Activated naive CD4-positive, alpha-beta T cell treated with anti-CD3 and anti-CD28 coated beads for 36 hours (primary cell): ENCODE measurements at regions not wholly inside any gene's neighbourhood (a gene's known extent, or its start where the extent isn't known, plus 50 kb on each side); places are given as distances from the start of the nearest gene placed in this dataset.

Source experiments
- CTCF ChIA-PET: fragments of 350-600 bp; sonication (Branson Sonifier 250); formaldehyde crosslinking; loops from one replicate; lab custom pipeline; 2021; ENCODE audit warnings: antibody characterized with exemption; lab: Charles Lee
- DNase-seq: peaks from one replicate; pipeline ENCODE4 v3.0.0-alpha.2; 2020
- H3K27ac Mint-ChIP-seq: one replicate; pipeline ENCODE4 v1.8.0; 2021; ENCODE audit warnings: mild to moderate bottlenecking, mixed read lengths
- H3K27me3 Mint-ChIP-seq: one replicate; pipeline ENCODE4 v1.8.0; 2021; ENCODE audit warnings: low read depth, mixed read lengths
- H3K36me3 Mint-ChIP-seq: one replicate; pipeline ENCODE4 v1.8.0; 2021; ENCODE audit warnings: low read depth, mixed read lengths
- H3K4me1 Mint-ChIP-seq: one replicate; pipeline ENCODE4 v1.8.0; 2021; ENCODE audit warnings: low read depth, mixed read lengths
- H3K4me3 Mint-ChIP-seq: one replicate; pipeline ENCODE4 v1.8.0; 2021; ENCODE audit warnings: mild to moderate bottlenecking, moderate library complexity, mixed read lengths
- H3K9me3 Mint-ChIP-seq: one replicate; pipeline ENCODE4 v1.8.0; 2021; ENCODE audit warnings: mixed read lengths
- intact Hi-C: fragments of 100-400 bp; cut with micrococcal nuclease; formaldehyde crosslinking; loops from one replicate; pipeline ENCODE4 v1.15.1; 2023

DNA sequence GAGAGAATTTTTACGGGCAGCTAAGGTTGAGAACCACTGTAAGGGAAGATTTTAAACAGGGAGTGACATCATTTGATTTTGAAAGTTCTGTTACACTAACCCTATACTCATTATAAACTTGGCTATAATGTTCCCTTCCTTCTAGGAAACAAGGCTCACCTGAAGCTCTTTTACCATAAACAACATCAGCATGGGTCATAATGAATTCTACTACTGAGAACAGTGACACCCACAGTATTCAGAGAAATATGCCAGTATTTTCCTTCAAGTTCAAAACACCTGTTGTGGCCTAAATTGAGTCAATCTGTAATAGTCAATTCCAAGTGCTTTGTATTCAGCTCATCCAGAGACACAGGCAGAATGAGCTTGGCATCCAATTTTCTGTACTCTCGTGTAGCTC, 175.3 kb upstream of the STT3B start:
- H3K4me1 Mint-ChIP-seq = peaks cover 18% of the 10 kb centered on the region
- intact Hi-C loops = loop anchor here (5.0 to 10.0 kb wide), 2 partner anchors 105 to 573 kb away; no protein-coding TSS in a partner anchor
- H3K27me3 Mint-ChIP-seq = no peaks in the 10 kb centered on the region
- H3K9me3 Mint-ChIP-seq = peaks cover 2% of the 10 kb centered on the region
- peak overlapping the region; percentile 3 for H3K27ac Mint-ChIP-seq
- H3K36me3 Mint-ChIP-seq = no peaks in the 10 kb centered on the region
- no peak for DNase-seq
- no peak overlapping the region for H3K4me3 Mint-ChIP-seq
- CTCF ChIA-PET = interaction anchor here (1.0 kb wide), 1 partner anchor 54 kb away, joined by 3 read pairs; no protein-coding TSS in a partner anchor

DNA sequence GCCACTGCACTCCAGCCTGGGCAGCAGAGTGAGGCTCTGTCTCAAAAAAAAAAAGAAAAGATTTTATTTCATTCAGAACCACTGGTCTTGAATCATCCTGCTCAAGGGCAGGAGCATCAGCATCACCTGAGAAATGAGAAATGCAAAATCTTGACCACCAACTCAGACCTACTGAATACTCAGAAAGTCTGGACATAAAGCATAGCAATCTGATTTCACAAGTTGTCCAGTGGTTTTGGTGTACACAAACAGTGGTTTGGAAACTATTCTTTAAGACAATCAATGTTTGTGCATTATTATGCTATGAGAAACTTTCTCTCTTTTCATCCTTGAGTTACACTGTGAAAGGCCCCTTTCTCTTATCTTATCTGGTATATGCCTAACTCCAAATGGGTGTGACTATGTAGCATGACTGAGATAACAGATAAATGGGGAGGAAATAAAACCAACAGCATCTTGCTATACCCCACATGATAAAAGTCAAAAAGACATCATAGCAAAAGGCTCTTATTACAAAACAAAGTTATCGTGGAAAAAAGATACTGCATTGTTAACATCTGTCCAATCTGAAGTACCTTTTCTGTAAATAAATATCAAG, 174.2 kb upstream of the STT3B start:
- CTCF ChIA-PET = no interaction called here
- Mint-ChIP-seq H3K27me3 (no peaks in the 10 kb centered on the region), H3K36me3 (no peaks in the 10 kb centered on the region), H3K27ac (no peak overlapping the region), H3K4me1 (peaks cover 18% of the 10 kb centered on the region), H3K4me3 (no peak overlapping the region), H3K9me3 (peaks cover 2% of the 10 kb centered on the region)
- no peak for DNase-seq
- intact Hi-C loops = loop anchor here (5.0 to 10.0 kb wide), 2 partner anchors 106 to 574 kb away; no protein-coding TSS in a partner anchor

DNA sequence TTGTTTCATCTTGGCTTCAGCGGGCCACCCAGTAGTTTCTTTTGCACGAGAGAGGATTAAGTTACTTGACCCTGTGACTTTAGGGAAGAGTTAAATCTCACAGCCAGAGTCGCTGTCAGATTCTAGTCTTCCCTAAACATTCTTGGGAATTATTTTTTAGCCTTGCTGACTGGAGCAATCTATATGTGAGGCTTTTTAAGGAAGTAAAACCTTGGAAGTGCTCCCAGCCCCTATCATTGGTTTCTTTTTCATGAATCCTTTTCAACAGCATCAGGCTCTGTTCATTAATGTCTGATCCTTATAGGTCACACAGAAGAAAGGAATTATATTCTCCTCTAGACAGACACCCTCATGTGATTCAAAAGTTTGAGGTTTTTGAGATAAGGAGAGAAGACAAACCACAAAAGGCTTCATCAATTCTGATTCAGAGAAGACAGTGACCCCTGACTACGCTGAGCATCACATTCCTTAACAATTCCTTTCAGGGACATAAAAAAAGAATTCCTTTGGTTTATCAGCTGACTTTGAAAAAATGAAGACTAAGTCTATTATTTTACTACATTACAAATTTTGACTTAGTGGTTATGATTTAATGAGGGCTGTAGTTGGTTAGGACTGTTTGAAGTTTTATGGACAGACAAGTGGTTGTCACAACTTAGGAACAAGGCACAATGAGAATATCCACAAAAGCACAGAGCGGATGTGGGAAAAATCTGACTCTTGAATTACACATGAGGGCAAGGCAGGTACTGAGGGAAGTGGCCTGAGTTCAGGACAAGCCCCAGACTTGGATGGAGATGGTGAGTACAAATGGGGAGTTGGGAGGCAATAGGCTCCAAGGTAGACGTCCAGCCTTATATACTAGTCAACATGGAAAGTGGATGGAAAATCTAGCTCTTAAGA, 171.1 kb upstream of the STT3B start:
- H3K9me3 Mint-ChIP-seq = no peaks in the 10 kb centered on the region
- no peak overlapping the region for H3K27ac Mint-ChIP-seq
- CTCF ChIA-PET = no interaction called here
- DNase-seq = no peak
- no peaks in the 10 kb centered on the region for H3K36me3 Mint-ChIP-seq
- no peak overlapping the region for H3K4me3 Mint-ChIP-seq
- H3K27me3 Mint-ChIP-seq = no peaks in the 10 kb centered on the region
- H3K4me1 Mint-ChIP-seq = peaks cover 13% of the 10 kb centered on the region
- intact Hi-C loops = loop anchor here (10.0 kb wide), 1 partner anchor 333 kb away; no protein-coding TSS in a partner anchor

DNA sequence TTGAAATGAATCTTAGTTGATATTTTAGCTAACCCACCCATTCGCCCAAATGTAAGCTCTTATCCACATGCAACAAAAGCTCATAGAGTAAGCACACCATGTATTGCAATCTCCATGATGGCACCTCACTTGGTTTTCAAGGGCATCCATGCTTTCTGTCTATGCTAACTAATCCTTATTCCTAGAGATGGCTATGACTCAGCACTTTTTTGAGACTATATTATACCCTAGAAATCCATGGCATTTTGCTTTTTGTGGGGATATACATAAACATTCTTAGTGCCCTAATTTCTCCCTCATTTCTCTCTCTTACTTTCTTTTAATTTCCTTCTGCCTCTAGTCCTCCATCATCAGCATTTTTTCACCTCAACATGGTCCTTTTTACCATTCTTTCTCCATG, 168.5 kb upstream of the STT3B start:
- Mint-ChIP-seq H3K9me3 (no peaks in the 10 kb centered on the region), H3K36me3 (no peaks in the 10 kb centered on the region), H3K27ac (no peak overlapping the region), H3K4me3 (no peak overlapping the region), H3K4me1 (no peaks in the 10 kb centered on the region), H3K27me3 (no peaks in the 10 kb centered on the region)
- no peak for DNase-seq
- CTCF ChIA-PET = interaction anchor here (1.0 kb wide), 1 partner anchor 177 kb away, joined by 3 read pairs; no protein-coding TSS in a partner anchor
- intact Hi-C loops = loop anchor here (10.0 kb wide), 1 partner anchor 331 kb away; no protein-coding TSS in a partner anchor

DNA sequence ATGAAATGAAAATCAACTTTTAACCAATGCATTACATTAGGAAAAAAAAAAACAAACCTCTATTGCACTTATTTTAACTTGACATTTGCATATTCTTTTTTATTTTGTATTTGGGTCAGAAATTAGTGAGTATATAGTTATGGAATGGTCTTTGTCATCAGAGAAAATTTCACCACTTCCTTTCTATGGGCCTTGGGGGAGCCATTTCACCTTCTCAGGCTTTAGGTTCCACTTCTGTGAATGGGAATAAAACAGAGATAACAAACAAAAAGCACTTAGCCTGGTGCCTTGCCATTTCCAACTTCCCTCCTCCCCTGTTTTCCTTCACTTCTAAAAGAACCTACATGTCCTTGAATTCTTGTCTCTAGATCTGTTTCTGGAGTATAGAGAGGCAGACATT, 168.0 kb upstream of the STT3B start:
- no peak for DNase-seq
- H3K4me3 Mint-ChIP-seq = no peak overlapping the region
- no peaks in the 10 kb centered on the region for H3K9me3 Mint-ChIP-seq
- intact Hi-C loops = loop anchor here (10.0 kb wide), 1 partner anchor 330 kb away; no protein-coding TSS in a partner anchor
- H3K27ac Mint-ChIP-seq = no peak overlapping the region
- H3K4me1 Mint-ChIP-seq = no peaks in the 10 kb centered on the region
- H3K36me3 Mint-ChIP-seq = no peaks in the 10 kb centered on the region
- no peaks in the 10 kb centered on the region for H3K27me3 Mint-ChIP-seq
- CTCF ChIA-PET = interaction anchor here (1.0 kb wide), 2 partner anchors 9 to 178 kb away, joined by 3 to 4 read pairs; no protein-coding TSS in a partner anchor

DNA sequence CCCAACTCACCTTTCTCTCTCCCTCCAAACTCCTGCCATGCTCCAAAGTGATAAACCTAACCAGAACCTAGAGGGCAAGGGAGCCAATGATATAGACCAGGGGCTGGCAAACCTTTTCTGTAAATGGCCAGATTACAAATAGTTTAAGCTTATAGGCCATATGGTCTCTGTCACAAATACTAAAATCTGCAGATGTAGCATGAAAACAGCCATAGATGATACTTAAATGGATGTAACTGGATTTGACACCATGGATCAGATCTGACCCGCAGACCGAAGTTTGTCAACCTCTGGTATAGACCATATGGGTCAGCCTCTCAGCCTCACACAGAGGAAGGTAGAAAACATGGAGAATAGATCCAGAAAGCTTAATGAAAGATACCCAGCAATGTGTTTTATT, 165.2 kb upstream of the STT3B start:
- H3K4me3 Mint-ChIP-seq = no peak overlapping the region

DNA sequence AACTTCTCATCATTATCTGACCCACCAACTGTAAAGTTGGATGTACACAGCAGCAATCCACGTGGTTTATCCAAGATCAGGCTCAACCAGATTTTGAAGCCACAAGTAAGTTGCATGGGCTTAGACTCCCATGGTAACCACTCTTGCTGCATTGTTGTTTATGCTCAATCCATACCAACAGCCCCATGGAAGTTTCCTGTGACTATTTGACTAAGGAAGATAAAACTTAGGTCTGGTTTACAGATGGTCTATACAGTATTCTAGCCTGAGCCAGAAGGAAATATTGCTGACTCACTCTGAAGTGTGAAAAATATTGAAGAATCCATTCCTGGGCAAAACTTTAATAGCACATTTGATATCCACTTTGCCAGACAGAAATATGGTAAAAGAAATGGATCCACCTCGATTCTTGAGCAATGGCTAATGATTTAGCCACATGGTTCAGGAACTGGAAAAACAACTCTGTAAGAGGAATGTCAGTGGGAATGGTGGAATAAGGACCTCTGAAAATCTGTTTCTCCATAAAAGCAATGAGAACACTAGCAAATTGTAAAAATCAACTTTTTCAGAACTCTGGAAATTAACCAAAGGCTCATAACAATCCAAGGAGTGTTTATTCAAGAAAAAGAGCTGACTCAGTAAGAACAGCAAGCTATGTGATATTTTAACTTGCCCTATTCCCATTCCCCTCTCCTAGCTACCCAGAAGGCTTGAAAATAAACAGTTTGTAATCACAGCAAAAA, 162.9 kb upstream of the STT3B start:
- no peak for DNase-seq
- H3K4me3 Mint-ChIP-seq = no peak overlapping the region
- CTCF ChIA-PET = no interaction called here
- no peak overlapping the region for H3K27ac Mint-ChIP-seq
- H3K27me3 Mint-ChIP-seq = no peaks in the 10 kb centered on the region
- no peaks in the 10 kb centered on the region for H3K36me3 Mint-ChIP-seq
- H3K9me3 Mint-ChIP-seq = no peaks in the 10 kb centered on the region
- H3K4me1 Mint-ChIP-seq = peaks cover 2% of the 10 kb centered on the region
- intact Hi-C loops = loop anchor here (10.0 kb wide), 1 partner anchor 325 kb away; no protein-coding TSS in a partner anchor

More for the DNA sequence above, 165.2 kb upstream of the STT3B start:
- intact Hi-C loops = loop anchor here (10.0 kb wide), 1 partner anchor 327 kb away; no protein-coding TSS in a partner anchor
- no peak overlapping the region for H3K27ac Mint-ChIP-seq
- CTCF ChIA-PET = no interaction called here
- H3K27me3 Mint-ChIP-seq = no peaks in the 10 kb centered on the region
- no peaks in the 10 kb centered on the region for H3K36me3 Mint-ChIP-seq
- no peak for DNase-seq
- peaks cover 2% of the 10 kb centered on the region for H3K4me1 Mint-ChIP-seq
- H3K9me3 Mint-ChIP-seq = no peaks in the 10 kb centered on the region

DNA sequence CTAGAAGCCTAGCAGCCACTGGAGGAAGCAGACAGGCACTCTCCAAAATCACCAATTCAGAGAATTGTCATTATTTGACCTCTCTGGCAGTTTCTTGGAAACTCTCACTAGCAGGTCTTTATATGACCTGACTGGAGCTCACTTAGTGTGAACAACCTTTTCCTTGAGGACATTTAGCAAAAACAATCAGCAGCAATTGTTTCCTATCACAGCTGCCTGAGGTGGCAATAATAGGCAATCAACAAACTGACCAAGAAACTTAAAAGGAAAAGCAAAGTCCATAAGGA, 162.4 kb upstream of the STT3B start:
- no peak overlapping the region for H3K27ac Mint-ChIP-seq
- CTCF ChIA-PET = no interaction called here
- H3K9me3 Mint-ChIP-seq = no peaks in the 10 kb centered on the region
- H3K27me3 Mint-ChIP-seq = no peaks in the 10 kb centered on the region
- H3K36me3 Mint-ChIP-seq = no peaks in the 10 kb centered on the region
- H3K4me1 Mint-ChIP-seq = peaks cover 2% of the 10 kb centered on the region
- intact Hi-C loops = no loop called here
- no peak overlapping the region for H3K4me3 Mint-ChIP-seq
- no peak for DNase-seq

DNA sequence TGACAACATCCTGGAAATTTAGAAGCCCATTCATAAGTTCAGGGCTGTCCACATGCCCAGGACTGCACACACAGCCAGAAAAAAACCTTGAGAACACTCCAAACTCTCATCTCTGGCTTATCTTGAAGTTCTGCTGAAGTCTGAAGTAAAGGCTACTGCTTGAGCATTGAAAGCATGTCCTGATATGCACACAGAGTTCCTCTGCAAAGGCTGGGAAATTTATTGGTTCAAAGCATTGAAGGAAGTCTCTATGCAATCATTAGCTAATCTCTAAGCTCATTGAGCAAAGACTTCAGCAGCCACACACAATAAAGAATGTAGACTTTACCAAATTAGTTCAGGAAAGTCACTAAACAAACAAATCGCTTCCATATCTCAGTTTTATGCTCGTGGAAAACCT, 162.0 kb upstream of the STT3B start:
- DNase-seq = no peak
- Mint-ChIP-seq H3K4me1 (peaks cover 2% of the 10 kb centered on the region), H3K36me3 (no peaks in the 10 kb centered on the region), H3K27me3 (no peaks in the 10 kb centered on the region), H3K9me3 (no peaks in the 10 kb centered on the region), H3K4me3 (no peak overlapping the region), H3K27ac (no peak overlapping the region)
- CTCF ChIA-PET = no interaction called here
- intact Hi-C loops = no loop called here

DNA sequence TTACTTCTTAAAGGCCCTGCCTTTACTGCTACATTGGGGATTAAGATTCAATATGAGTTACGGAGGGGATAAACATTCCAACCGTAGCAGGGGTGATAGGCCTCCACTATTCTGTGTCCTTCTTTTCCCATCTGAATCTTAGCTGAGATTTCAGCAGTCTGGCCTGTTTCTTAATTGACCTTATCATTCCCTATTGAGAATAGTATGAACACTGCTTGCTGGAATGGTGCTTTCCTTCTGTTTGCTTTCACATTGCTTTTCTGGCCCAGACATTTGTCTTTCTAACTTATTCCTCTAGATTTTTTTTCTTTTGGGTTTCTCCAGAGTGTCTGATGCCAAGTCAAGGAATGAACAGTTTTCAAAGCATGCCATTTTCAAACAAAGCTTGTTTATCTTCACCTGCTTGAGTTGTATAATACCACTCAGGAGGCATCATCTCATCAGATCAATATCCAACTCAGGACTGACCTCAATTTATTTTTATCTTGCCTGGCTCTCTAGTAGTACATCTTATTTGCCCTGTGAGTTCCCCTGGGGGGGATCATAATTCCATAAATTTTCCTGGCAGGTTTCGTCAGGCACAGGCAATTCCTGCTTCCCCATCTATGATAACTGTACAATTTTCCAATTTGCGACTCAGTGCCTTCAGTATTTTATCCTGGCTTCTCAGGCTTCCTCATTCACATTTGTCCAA, 161.1 kb upstream of the STT3B start:
- CTCF ChIA-PET = no interaction called here
- Mint-ChIP-seq H3K9me3 (no peaks in the 10 kb centered on the region), H3K4me3 (no peak overlapping the region)

DNA sequence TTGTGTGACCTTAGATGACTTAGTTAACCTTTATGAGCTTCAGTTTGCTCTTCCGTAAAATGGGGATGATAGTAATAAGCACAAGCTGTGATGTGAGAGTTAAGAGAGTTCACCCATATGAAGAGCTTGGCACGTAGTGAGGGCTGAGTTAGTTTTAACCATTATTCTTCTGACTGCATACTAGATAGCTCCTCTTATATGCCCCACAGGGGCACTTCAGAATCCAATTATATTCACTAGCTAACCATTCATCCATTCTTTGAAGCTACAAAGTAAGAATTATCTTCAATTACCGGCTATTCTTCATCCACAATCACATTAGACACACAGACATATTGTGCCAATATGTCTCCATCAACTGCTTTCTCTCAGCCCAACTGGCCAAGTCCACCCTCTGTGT, 159.0 kb upstream of the STT3B start:
- Mint-ChIP-seq H3K9me3 (no peaks in the 10 kb centered on the region), H3K4me3 (no peak overlapping the region), H3K27me3 (no peaks in the 10 kb centered on the region), H3K27ac (no peak overlapping the region), H3K4me1 (peaks cover 15% of the 10 kb centered on the region), H3K36me3 (no peaks in the 10 kb centered on the region)
- intact Hi-C loops = no loop called here
- no peak for DNase-seq
- CTCF ChIA-PET = interaction anchor here (1.0 kb wide), 1 partner anchor 8 kb away, joined by 4 read pairs; no protein-coding TSS in a partner anchor

More for the DNA sequence above, 161.1 kb upstream of the STT3B start:
- DNase-seq = no peak
- H3K36me3 Mint-ChIP-seq = no peaks in the 10 kb centered on the region
- intact Hi-C loops = no loop called here
- peaks cover 6% of the 10 kb centered on the region for H3K4me1 Mint-ChIP-seq
- H3K27me3 Mint-ChIP-seq = no peaks in the 10 kb centered on the region
- no peak overlapping the region for H3K27ac Mint-ChIP-seq
